Left ventricle myocardium inferior (tissue), 1 donor: ENCODE measurements at regions not wholly inside any gene's neighbourhood (a gene's known extent, or its start where the extent isn't known, plus 50 kb on each side); places are given as distances from the start of the nearest gene placed in this dataset.

ENCODE experiments used
- DNase-seq: peaks from one replicate; pipeline ENCODE4 v3.0.0-alpha.2; 2020
- H3K27ac ChIP-seq: fragments of 200-600 bp; replicated peaks from 2 replicates; pipeline ENCODE4 v1.8.0; 2021
- H3K27me3 ChIP-seq: fragments of 200-600 bp; 2 replicates; pipeline ENCODE4 v1.8.0; 2021; ENCODE audit warnings: low read depth
- H3K36me3 ChIP-seq: fragments of 200-600 bp; 2 replicates; pipeline ENCODE4 v1.8.0; 2021
- H3K4me1 ChIP-seq: fragments of 200-600 bp; 2 replicates; pipeline ENCODE4 v1.8.0; 2021
- H3K4me3 ChIP-seq: fragments of 200-600 bp; 2 replicates; pipeline ENCODE4 v1.8.0; 2021; ENCODE audit warnings: mild to moderate bottlenecking, moderate library complexity
- H3K9me3 ChIP-seq: fragments of 200-600 bp; replicated peaks from 2 replicates; pipeline ENCODE4 v1.8.0; 2021
- intact Hi-C: fragments of 100-400 bp; cut with micrococcal nuclease; formaldehyde crosslinking; loops from one replicate; pipeline ENCODE4 v1.11.0; 2022
- TF ChIP-seq, protein P1 (sequence below): fragments of 200-600 bp; IDR thresholded peaks from 2 replicates; pipeline ENCODE4 v1.8.0; 2021; ENCODE audit warnings: antibody characterized with exemption, mild to moderate bottlenecking, borderline replicate concordance
- donor health status: DM: no; HTN: yes; CAD: no; lungs with severe emphysema.

GRCh38 chr6:125699591-125699990 lies 49.8 kb upstream of the HEY2 start:
- TF ChIP-seq, protein P1, sequence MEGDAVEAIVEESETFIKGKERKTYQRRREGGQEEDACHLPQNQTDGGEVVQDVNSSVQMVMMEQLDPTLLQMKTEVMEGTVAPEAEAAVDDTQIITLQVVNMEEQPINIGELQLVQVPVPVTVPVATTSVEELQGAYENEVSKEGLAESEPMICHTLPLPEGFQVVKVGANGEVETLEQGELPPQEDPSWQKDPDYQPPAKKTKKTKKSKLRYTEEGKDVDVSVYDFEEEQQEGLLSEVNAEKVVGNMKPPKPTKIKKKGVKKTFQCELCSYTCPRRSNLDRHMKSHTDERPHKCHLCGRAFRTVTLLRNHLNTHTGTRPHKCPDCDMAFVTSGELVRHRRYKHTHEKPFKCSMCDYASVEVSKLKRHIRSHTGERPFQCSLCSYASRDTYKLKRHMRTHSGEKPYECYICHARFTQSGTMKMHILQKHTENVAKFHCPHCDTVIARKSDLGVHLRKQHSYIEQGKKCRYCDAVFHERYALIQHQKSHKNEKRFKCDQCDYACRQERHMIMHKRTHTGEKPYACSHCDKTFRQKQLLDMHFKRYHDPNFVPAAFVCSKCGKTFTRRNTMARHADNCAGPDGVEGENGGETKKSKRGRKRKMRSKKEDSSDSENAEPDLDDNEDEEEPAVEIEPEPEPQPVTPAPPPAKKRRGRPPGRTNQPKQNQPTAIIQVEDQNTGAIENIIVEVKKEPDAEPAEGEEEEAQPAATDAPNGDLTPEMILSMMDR, result no peak
- Histone ChIP-seq H3K4me1 (no peaks in the 10 kb centered on the region), H3K9me3 (peaks cover 4% of the 10 kb centered on the region), H3K27ac (no peak overlapping the region), H3K27me3 (no peaks in the 10 kb centered on the region), H3K4me3 (no peak overlapping the region), H3K36me3 (no peaks in the 10 kb centered on the region)
- DNase-seq, result no peak
- intact Hi-C loops, result no loop called here
